Activated gamma-delta T cell treated with anti-CD3 and anti-CD28 coated beads, Interleukin-2, amount 50 U/mL, for 16 hours (primary cell): ENCODE measurements at regions not wholly inside any gene's neighbourhood (a gene's known extent, or its start where the extent isn't known, plus 50 kb on each side); places are given as distances from the start of the nearest gene placed in this dataset.

ENCODE experiments used
- DNase-seq: peaks from one replicate; pipeline ENCODE4 v3.0.0-alpha.2; 2020; ENCODE audit warnings: low read depth

GRCh38 chr1:59027177-59027576 is 243.3 kb upstream of the JUN start:
- DNase-seq: no peak

- no peak for DNase-seq
Measured at GRCh38 chr1:59028048-59028447, 244.2 kb upstream of the JUN start.

- no peak for DNase-seq
Measured at GRCh38 chr1:59029411-59030167, 245.7 kb upstream of the JUN start.

DNA sequence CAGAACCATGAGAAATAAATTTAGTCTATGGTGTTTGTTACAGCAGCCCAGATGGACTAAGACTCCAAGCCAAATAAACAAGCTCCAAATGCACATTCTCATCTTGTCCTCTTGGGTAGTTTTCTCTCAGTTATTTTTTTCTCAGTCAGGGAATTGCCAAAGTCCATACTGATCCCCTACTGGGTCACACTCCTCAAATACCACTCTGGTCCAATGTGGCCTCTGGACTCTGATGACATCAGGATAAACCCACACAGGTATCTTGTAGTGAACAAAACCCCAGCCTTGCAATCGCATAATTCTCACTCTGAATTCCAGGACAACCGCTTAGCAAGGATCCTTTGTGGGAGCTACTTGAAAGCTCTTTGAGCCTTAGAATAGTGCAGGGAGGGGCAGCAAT is 248.4 kb upstream of the JUN start:
- DNase-seq: no peak

GRCh38 chr1:59033761-59034160 is 249.9 kb upstream of the JUN start:
- DNase-seq: no peak

DNA sequence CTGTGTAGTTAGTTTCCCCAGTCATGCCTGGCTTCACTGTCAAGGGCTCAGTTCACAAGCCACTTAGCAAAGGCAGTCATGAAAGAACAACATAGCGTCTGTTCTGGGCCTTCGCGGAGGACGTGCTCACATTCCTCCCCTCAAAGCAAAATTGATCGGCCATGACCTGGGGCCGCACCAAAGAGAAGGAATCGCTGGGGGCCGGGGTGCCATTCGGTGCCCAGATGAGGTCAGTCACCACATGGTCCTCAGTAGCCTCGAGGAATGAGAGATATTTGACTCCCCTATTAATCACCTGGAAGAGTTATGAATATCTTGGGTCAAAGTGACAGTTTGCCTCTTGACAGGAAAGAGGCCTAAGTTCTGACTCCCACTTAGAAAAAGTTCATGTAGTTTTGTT is 251.1 kb upstream of the JUN start:
- no peak for DNase-seq

DNA sequence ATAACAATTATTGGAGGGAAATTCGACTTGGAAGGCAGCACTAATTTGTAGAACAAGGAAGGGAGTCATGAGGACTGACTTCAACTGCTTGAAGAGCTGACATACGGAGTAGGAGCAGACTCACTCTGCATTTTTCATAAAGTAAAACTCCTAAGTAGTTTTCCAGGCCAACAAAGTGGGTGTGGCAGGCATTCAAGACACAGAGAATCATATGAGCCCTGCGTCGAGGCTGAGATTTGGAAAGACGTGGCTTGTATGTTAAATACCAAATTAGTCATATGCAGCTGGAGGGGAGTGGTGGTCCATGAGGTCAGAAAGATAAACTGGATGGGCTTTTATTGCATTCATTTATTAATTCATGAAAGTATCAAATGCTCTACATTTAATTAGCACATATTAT is 255.7 kb upstream of the JUN start:
- no peak for DNase-seq

- DNase-seq: no peak
Measured at GRCh38 chr1:59040486-59040885, 256.4 kb upstream of the FGGY start.

DNA sequence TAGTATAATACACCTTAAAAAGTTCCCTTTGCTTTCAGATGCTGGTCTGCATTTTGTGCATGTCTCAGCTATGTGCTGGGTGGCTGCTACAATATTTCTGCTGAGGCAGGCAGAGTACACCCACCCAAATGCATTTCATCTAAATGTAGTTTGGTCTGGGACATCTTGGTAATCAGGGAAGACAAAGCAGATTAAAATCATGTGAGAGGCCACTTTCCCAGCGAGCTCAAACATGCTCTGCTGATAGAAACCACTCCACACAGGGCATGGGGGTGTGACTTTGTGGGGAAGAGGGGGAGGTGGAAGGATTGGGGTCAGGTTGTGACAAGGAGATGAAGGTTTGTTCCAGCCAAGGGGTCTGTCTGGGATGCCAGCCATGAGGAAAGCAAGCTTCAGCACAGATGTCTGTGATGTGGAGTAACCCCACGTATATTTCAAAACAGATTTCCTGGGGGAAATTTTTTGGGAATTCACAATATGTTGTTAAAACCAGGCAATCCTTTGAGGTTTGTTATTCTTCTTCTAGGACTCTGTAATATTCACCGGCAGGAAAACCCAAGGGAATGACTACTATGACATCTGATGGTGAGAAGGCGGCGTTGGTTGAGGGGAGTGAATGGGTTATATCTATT is 255.1 kb upstream of the FGGY start:
- DNase-seq: no peak

GRCh38 chr1:59043796-59044195 is 253.1 kb upstream of the FGGY start:
- DNase-seq: no peak

GRCh38 chr1:59044535-59045121 is 252.3 kb upstream of the FGGY start:
- no peak for DNase-seq

- no peak for DNase-seq
Measured at GRCh38 chr1:59045137-59045536, 251.8 kb upstream of the FGGY start.

GRCh38 chr1:59045636-59046035 is 251.3 kb upstream of the FGGY start:
- DNase-seq: no peak

GRCh38 chr1:59046134-59046533 is 250.8 kb upstream of the FGGY start:
- DNase-seq: no peak

- DNase-seq: peak; percentile 8
Measured at GRCh38 chr1:59046730-59047157, 250.2 kb upstream of the FGGY start.

DNA sequence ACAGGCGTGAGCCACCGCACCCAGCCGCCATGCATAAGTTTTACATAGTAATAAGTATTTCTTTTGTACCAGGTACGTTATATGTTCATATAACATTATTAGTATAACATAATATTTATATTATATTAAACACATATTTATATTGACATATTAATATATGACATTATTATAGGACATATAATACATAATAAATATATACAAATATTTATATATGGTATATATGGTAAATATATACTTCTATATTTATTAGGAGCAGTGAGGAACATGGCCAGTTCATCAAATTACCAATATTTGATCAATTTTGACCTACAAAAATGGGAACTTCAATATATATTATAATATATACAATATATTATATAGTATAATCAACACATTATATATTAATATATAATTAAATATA is 245.9 kb upstream of the FGGY start:
- DNase-seq: no peak

- no peak for DNase-seq
Measured at GRCh38 chr1:59052166-59052590, 244.7 kb upstream of the FGGY start.

- DNase-seq: no peak
Measured at GRCh38 chr1:59054172-59054571, 242.7 kb upstream of the FGGY start.

GRCh38 chr1:59055908-59056719 is 240.8 kb upstream of the FGGY start:
- no peak for DNase-seq

DNA sequence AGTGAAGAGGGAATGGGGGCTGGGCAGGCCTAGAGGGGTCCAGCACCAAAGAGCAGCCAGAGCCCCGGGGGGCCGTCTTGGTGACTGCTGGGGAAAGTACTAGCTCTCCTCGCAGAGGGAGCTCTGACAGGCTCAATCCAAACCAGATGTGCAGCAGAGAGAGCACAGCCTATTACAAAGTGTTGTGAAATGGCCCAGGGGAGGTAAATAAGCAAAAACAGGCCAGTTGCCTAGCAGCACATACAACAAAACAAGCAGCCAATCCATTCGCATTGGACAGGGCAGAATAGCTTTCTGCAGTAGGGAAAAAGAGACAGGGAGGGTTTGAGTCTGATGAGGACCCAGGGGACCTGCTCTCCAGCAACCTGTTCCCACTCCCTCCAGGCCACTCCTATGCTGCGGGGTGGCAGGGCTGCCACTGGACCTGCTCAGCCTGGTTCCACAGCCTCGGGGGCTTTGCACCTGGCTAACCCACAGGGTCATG is 239.6 kb upstream of the FGGY start:
- DNase-seq: no peak

GRCh38 chr1:59057796-59058195 is 239.1 kb upstream of the FGGY start:
- no peak for DNase-seq

DNA sequence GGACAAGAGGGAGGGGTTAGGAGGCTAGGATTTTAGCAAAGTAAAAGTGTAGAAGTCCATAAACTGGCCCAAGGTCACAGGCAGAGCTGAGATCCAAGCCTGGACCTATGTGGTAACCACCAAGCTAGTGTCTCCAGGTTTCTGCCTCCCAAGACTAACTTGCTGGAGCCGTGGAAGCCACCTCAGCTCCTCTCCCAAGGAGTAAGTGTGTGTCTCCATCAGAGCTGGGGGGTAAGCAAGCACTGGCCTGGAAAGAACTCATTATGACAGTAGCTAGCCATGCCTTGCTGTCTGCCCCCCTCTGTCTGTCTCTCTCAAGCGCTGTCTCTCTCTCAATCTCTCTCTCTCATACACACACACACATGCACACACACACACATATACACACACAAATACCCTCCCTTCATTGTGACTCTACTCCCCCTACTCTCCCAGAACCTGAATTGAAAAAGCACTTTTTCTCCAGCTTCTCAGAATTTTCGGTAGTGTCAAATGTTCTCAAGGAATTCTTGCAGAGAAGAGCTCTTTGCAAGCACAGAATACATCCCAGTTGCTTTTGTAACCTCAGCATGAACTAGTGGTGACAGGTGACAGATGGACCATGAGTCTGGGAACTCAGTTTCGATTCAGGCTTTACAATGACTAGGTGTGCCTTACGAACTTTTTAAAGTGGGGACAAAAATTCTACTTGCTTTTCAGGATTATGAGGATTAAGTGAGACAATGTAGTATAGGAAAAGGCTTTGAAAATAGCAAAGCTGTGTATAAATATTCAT is 238.0 kb upstream of the FGGY start:
- DNase-seq: no peak
